Panc1 (cell line): ENCODE measurements at regions not wholly inside any gene's neighbourhood (a gene's known extent, or its start where the extent isn't known, plus 50 kb on each side); places are given as distances from the start of the nearest gene placed in this dataset.

Experiments
- CTCF ChIP-seq: fragments of 450-650 bp; IDR thresholded peaks from 2 replicates; pipeline ENCODE4 v1.5.1; 2017; ENCODE audit warnings: mild to moderate bottlenecking
- POLR2AphosphoS5 ChIP-seq: IDR thresholded peaks from 2 replicates; pipeline ENCODE4 v1.6.1; 2012; ENCODE audit warnings: mild to moderate bottlenecking, low read depth, low read length, moderate library complexity
- SIN3A ChIP-seq: IDR thresholded peaks from 2 replicates; pipeline ENCODE4 v1.6.1; 2012; ENCODE audit warnings: low read depth, mild to moderate bottlenecking, low read length, moderate library complexity, borderline replicate concordance; ENCODE audit not compliant: insufficient read depth

- no peak for TF ChIP-seq CTCF
- TF ChIP-seq POLR2AphosphoS5: no peak
- no peak for TF ChIP-seq SIN3A
Measured at GRCh38 chr5:40414922-40415321, 264.8 kb upstream of the PTGER4 start.
